NCI-H446 treated with DMSO at 0.1 percent for 48 hours (cell line): ENCODE measurements at regions not wholly inside any gene's neighbourhood (a gene's known extent, or its start where the extent isn't known, plus 50 kb on each side); places are given as distances from the start of the nearest gene placed in this dataset.
A peak's percentile ranks its signal among the peaks of the same experiment; 100 is the strongest.

Source experiments
- DNase-seq: peaks from one replicate; lab custom pipeline; 2025; lab: John Stamatoyannopoulos, UW

DNA sequence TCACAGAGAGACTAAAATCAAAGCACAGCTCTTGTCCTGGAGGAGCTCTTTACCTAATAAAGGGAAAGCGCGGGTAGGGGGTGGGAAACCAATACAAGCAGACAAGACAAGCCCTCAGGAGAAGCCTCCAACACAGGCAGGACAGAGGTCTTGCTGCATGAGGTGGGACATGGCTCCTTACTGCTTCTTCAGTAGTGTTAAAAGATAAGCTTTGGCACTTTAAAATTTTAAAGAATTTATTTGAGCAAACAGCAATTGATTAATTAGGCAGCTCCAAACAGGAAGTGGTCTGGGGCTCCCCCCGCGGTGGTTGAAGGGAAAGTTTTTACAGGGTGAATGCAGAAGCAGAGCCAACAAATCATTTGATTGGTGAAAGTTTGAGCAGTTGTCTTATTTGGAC lies 50.3 kb upstream of the MACC1 start:
- no peak for DNase-seq

- no peak for DNase-seq
These were observed 51.6 kb upstream of the MACC1 start for GRCh38 chr7:20268824-20269223.

GRCh38 chr7:20269726-20270125 lies 52.5 kb upstream of the MACC1 start:
- no peak for DNase-seq

DNA sequence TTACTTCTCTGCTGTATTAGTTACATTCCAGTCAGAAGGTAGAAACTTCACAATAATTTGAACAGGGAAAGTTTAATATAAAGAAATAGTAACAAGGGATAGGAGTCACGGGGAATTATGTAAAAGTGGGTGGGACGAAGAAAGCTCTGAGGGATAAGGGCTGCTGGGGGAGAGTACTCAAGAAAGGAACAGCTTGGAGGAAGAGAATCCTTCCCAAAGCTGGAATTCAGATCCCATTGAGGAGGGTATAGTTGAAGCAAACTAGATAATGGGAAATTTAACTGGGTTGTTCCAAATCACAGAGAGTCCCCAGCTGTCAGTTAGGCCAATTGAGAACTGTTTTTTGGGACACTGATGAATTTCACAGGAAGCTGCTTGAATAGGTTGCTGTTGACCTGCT lies 53.2 kb upstream of the MACC1 start:
- no peak for DNase-seq

DNA sequence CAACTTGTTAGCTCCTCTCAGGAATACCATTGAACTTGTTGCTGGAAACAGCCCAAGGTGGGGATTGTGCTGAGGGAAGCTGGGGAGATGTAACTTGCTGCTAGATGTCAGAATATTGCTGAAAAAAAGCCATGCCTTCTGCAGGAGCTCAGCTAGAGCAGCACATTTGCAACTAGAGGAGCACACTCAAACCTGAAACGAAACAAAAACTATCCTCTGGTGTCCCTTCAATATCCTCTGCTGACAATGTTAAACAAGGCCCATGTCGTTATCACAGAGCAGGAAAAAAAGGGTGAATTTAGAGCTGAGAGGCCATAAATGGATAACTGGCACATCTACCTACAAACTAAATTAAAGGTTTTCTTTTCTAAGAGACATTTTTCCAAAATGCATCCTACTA lies 53.7 kb upstream of the MACC1 start:
- DNase-seq, result no peak

GRCh38 chr7:20275637-20276036 lies 55.1 kb upstream of the ITGB8 start:
- no peak for DNase-seq

DNA sequence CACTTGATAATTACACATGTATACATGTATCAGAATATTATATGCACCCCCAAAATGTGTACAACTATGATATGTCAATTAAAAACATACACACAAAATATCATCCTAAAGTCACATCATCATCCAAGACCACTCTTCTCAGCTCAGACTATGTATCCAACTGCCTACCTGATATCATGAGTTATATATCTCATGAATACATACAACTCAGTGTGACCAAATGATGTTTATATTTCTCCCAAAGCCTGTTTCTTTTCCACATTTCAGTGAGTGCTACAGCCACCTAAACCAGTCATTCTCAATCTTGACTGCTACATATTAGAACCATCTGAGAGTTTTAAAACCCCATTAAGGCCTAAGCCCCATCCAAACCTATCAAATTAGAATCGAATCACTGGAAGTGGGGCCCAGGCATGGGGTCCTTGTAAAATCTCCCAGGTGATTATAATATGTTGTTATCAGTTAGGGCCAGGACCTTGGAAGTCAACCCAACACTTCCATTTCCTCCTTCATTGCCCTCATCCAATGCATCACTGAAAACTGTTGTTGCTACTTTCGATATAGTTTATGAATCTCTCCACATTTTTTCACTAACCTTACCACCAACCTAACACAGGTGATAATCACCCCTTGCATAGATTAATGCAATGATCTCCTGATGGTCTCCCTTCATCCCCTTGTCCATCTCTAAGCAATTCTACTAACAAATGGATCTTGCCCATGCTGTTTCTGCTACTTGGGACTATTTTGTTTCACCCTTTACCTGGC lies 53.8 kb upstream of the ITGB8 start:
- no peak for DNase-seq

GRCh38 chr7:20279979-20280378 lies 50.7 kb upstream of the ITGB8 start:
- no peak for DNase-seq

GRCh38 chr7:20280475-20281351 lies 50.0 kb upstream of the ITGB8 start:
- peak; percentile 42 for DNase-seq
